Activated effector memory CD4-positive, alpha-beta T cell treated with anti-CD3 and anti-CD28 coated beads, Interleukin-2, amount 50 U/mL, for 16 hours (primary cell): ENCODE measurements at regions not wholly inside any gene's neighbourhood (a gene's known extent, or its start where the extent isn't known, plus 50 kb on each side); places are given as distances from the start of the nearest gene placed in this dataset.

ENCODE experiments used
- DNase-seq: peaks from one replicate; pipeline ENCODE4 v3.0.0-alpha.2; 2020

GRCh38 chr9:7287986-7288385, 511.6 kb downstream of the DMAC1 start:
- no peak for DNase-seq

GRCh38 chr9:7287065-7287464, 512.5 kb downstream of the DMAC1 start:
- DNase-seq = no peak

GRCh38 chr9:7286101-7286500, 513.5 kb downstream of the DMAC1 start:
- no peak for DNase-seq

DNA sequence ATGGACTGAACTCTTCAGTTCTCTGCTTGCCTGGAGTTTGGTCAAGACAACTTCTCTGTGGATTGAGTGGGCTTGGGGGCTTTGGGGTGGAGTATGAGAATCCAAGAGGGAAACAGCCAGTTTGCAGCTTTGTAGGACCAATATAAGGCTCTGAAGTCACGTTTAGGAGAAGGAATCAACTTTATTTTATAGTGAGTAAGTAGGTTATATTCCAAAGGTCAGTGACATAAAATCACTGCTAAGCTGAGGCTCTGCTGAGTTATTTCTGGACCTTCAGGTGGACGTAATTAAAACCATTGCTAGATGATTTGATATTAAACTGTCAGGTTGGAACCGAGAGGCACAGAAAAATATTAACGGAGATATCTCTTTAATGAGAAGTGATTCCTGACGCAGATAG, 514.4 kb downstream of the DMAC1 start:
- no peak for DNase-seq

GRCh38 chr9:7284517-7284916, 515.1 kb downstream of the DMAC1 start:
- DNase-seq = no peak

DNA sequence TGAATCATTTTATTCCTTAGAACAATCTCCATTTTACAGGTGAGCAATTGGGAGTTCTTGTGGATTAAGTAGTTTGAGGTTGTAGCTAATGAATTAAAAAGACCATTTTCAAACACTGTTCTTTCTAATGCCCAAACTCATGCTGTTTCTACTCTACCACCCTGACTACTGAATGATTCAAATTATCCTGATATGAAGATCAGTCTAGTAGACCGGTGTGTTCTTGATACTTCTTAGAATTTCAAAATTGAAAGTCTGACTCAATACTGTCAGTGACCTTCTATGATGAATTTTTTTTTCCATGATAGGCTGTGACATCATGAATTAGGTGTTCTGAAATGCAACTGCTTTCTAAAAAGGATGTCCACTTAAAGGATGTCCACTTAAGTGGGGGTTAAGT, 515.5 kb downstream of the DMAC1 start:
- no peak for DNase-seq

DNA sequence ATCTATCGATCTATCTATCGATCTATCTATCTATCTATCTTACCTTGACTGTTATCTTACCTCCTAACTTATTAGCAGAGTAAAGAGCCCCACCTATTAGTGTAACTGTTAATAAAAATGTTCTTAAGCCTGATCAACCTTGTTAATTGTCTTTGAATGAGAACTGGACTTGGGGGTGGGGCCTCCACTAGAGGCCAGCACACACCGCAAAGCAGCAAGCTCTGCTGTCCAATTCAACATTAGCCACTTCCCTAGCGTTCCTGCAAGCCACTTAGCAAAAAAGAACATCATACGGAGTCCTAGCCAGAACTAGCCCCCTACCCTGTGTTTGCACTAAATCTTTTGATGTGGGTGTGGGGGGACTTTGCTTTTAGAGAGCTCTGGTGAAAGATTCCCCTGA, 515.8 kb downstream of the KDM4C start:
- DNase-seq = no peak

DNA sequence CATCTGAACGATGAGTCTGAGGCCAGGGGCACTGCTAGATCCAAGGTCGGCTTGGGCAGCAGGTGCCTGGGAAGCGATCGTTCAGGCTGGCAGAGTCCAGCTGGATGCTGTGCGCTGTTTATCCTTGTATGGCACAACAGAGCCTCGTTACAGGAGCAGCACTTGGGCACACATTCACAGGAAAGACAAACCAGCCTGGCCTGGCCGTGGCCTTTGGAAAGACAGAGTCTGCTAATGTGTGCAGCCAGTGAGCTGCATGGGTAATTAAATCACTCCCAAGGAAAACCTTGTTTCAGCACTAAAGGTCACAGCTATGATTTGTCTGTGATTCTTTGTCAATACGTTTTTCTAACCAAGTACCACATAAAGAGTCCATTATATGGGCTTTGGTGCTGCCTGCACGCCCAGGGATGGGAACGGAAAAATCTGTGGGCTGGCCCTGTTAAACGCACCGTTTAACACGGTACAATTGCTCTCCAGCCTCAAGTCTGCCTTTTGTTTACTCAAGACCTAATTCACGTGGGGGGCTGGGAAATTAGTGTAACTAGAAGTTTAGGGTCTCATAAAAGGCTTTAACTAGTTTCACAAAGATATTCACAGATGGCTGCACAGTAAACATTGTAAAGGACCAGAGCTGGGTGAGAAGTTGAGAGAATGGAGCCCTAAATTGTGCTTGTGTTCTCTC, 509.3 kb downstream of the KDM4C start:
- no peak for DNase-seq

GRCh38 chr9:7265181-7265580, 507.4 kb downstream of the KDM4C start:
- DNase-seq = no peak

DNA sequence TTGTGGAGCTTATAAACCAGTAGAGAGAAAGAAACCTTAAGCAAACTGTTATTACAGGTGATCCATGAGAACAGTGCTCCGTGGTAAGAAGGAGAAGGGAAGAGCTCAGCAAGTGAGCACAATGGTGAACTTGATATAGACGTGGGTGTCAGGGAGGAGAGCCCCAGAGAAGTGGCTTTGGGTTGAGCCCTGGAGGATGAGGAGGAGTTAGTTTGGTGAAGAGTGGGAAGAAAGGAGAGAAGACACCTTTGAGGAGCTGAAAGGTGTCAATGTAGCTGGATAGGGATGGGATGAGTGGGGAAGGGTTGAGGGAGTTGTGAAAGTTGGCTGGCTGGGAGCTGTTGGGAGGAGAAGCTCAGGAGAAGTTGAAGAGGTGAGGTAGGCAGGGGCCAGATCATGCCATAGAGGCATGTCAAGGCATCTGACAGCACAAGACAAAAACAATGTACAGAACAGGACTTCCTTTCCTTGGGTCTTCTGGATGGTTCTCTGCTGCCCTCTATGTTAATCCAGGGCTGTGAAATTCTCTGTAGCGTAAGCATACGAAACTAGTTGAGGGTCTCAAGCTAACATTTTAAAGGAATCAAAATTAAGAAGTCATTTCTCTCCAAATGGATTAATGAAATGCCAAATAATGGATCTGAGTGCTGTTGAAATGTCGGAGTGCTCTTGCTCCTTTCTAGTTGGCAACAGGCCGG, 501.9 kb downstream of the KDM4C start:
- no peak for DNase-seq

DNA sequence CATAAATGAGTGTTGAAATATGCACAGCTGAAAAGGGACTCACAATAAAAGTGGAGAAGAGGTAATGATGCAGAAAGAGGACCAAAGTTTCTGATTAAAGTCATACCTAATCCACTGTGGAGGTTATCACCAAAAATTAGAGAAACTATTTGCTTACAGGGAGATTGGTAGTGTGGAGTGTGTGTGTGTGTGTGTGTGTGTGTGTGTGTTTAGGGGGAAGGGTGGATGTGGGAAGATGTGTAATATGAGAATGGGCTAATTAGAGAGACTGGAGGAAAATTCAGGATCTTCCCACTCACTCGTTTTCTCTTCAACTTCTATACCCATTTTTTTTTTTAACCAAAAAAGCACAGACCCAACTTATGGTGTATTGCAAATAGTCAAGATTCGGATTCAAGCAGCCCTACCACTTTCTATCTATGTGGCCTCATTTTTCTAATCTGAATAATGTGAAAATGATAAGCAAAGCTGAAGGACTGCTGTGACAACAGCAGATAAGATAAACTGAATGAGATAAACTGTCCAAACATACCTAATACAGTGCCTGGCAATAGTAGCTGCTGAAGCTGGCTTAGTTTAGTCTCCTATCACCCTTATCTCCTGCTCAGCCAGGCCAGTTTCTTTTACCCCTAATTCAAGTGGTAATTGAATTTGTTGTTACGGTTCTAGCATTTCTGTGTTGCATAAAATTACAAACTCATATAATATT, 501.1 kb downstream of the KDM4C start:
- DNase-seq = no peak

DNA sequence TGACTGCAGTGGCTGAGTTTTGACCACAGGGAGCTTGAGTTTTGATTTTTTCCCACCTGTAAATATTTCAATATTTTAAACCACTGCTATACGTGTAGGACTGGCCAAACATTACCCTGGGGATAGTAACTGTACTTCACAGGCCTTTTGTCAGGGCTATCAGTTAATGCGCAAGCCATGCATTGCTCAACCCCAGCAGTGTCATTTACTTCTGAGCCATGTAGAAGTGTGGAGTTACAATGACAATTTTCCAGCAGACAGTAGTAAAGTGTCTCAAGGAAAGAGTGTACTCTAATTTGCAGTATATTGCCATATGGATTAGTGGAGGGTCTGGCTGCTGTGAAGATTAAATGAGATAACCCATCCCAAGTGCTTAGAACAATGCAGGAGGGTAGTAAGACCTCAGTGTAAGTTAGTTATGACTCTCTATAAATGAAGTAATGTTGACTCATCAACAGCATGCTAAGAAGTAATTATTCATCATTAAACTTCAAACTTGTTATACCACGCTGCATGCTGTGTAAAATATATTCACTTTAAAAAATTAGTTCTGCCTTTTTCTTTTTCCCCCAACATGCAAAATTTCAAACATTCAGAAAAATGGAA, 489.2 kb downstream of the KDM4C start:
- no peak for DNase-seq

GRCh38 chr9:7245976-7246580, 488.3 kb downstream of the KDM4C start:
- DNase-seq = no peak

DNA sequence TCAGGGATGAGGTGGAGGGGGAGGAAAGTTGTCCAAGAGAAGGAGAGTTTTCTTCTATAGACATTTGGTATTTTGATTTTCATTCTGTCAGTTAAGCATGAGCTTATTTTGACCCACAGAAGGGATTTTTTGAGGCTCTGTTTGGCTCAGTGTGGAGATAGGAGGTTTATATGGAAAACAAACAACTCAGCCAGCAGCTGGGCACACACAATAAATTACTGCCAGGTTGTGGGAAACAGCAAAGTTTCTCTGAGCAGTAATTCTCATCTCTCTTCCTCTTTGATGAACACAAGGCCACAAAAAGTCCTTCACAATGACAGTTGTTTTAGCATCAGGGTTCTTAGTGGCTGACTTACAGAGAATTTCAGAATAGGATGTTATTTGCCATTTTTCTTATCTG, 486.1 kb downstream of the KDM4C start:
- no peak for DNase-seq

DNA sequence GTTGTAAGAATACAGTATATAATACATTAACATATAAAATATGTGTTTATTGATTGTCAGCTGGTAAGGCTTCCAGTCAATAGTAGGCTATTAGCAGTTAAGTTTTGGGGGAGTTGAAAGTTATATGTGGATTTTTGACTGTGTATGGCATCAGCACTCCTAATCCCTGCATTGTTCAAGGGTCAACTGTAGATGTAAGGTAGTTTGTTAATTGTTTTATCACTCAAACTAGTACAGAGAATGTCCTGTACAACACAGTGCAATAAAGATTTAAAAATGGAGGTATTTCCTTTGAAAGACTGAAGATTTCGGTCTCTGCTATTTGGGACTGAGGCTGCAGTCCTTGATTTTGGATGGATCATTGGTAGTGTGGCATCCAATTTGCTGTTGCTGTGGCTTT, 484.4 kb downstream of the KDM4C start:
- no peak for DNase-seq

DNA sequence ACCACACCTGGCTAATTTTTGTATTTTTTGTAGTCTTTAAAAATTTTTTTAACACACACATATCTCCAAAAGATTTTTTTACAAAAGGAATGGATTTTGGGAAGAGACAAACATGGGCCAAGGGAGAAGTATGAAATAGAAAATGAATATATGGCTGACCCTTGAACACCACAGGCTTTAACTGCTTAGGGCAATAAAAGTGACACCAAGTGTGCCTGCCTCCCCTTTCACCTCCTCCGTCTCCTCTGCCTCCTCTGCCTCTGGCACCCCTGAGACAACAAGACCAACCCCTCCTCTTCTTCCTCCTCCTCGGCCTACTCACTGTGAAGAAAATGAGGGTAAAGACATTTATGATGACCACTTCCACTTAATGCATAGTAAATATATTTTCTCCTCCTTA, 483.9 kb downstream of the KDM4C start:
- no peak for DNase-seq

GRCh38 chr9:7240569-7241311, 483.0 kb downstream of the KDM4C start:
- DNase-seq = no peak

- no peak for DNase-seq
Observed at GRCh38 chr9:7239708-7240107, 481.9 kb downstream of the KDM4C start.

- no peak for DNase-seq
Observed at GRCh38 chr9:7238247-7238637, 480.5 kb downstream of the KDM4C start.

- no peak for DNase-seq
Observed at GRCh38 chr9:7237473-7238246, 479.9 kb downstream of the KDM4C start.

DNA sequence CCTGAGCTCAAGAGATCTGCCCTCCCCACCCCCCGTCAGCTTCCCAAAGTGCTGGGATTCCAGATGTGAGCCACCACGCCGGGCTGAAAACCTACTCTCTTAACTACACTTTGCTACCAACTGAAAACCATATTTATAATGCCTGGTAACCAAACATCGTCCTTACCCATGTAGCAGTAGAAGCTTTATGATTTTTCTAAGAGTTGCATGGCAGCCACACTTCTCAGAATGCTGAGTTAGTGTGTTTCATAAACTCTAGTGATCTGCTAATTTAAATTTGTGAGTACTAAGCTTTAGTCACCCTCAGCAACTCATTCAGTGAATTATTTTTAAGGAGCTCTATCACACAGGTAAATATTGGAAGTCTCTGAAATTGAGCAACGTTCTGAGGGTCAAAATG, 478.4 kb downstream of the KDM4C start:
- no peak for DNase-seq

- peak; percentile 65 for DNase-seq
Observed at GRCh38 chr9:7234144-7234543, 476.4 kb downstream of the KDM4C start.
